ENCODE measurements at regions not wholly inside any gene's neighbourhood (a gene's known extent, or its start where the extent isn't known, plus 50 kb on each side); places are given as distances from the start of the nearest gene placed in this dataset.
A peak's percentile ranks its signal among the peaks of the same experiment; 100 is the strongest.

DNA sequence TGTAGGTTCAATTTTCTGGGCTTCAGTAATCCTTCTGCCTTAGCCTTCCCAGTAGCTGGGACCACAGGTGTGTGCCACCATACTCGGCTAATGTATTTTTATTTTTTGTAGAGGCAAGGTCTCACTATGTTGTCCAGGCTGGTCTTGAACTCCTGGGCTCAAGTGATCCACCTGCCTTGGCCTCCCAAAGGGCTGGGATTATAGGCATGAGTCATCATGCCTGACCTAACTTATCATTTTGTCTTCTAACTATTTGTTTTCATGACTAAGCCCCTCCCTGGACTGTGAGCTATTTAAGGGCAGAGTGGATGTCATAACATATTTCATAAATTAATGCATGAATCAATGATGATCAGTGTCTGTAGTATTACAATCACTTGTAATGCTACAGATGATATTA lies 56.1 kb upstream of the PIAS1 start:
- H3K79me2 ChIP-seq (ENCODE audit: control insufficient read depth, insufficient read depth, low read length), result no peaks in the 10 kb centered on the region
- H3K9ac ChIP-seq (ENCODE audit: insufficient read depth, low read length), result no peak overlapping the region
- no peak overlapping the region for H3K27ac ChIP-seq (ENCODE audit: insufficient read depth, low read length)
- no peak overlapping the region for H3K4me2 ChIP-seq (ENCODE audit: extremely low read depth, insufficient read depth, low read length)
- H3K36me3 ChIP-seq (ENCODE audit: control insufficient read depth, insufficient read depth, low read length), result no peaks in the 10 kb centered on the region
- peaks cover 5% of the 10 kb centered on the region for H3K4me1 ChIP-seq (ENCODE audit: control insufficient read depth, extremely low read depth, insufficient read depth, low read length)
- no peaks in the 10 kb centered on the region for H3K9me3 ChIP-seq (ENCODE audit: control insufficient read depth, insufficient read depth, low read depth, low read length)
- peak; percentile 33 to 42 for DNase-seq (ENCODE audit: low read depth in 2 of 2)
- H4K20me1 ChIP-seq (ENCODE audit: control insufficient read depth, extremely low read depth, insufficient read depth, low read length), result no peaks in the 10 kb centered on the region
- H3K4me3 ChIP-seq (replicated peaks in 1 of 4; ENCODE audit: control extremely low read depth in 1 of 4, insufficient read depth in 1 of 4, low read depth in 3 of 4, low read length in 4 of 4), result no peak overlapping the region
- H2AFZ ChIP-seq (ENCODE audit: low read length), result no peak overlapping the region
- no peaks in the 10 kb centered on the region for H3K27me3 ChIP-seq (ENCODE audit: control insufficient read depth, insufficient read depth, low read length)
- TF ChIP-seq EZH2 (IDR thresholded peaks at IDR 0.05; ENCODE audit: low read length, missing control alignments) (no peak), CTCF (conservative IDR thresholded peaks at IDR 0.05 in 1 of 2, IDR thresholded peaks at IDR 0.05 in 1 of 2; ENCODE audit: low read depth in 1 of 2, low read length in 2 of 2) (no peak)

- H2AFZ ChIP-seq (ENCODE audit: low read length), result no peak overlapping the region
- no peaks in the 10 kb centered on the region for H3K79me2 ChIP-seq (ENCODE audit: control insufficient read depth, insufficient read depth, low read length)
- no peak overlapping the region for H3K27ac ChIP-seq (ENCODE audit: insufficient read depth, low read length)
- no peak overlapping the region for H3K4me3 ChIP-seq (replicated peaks in 1 of 4; ENCODE audit: control extremely low read depth in 1 of 4, insufficient read depth in 1 of 4, low read depth in 3 of 4, low read length in 4 of 4)
- TF ChIP-seq CTCF (conservative IDR thresholded peaks at IDR 0.05 in 1 of 2, IDR thresholded peaks at IDR 0.05 in 1 of 2; ENCODE audit: low read depth in 1 of 2, low read length in 2 of 2), result no peak
- TF ChIP-seq EZH2 (IDR thresholded peaks at IDR 0.05; ENCODE audit: low read length, missing control alignments), result no peak
- DNase-seq (ENCODE audit: low read depth in 2 of 2), result peak; percentile 37 to 57
- no peaks in the 10 kb centered on the region for H4K20me1 ChIP-seq (ENCODE audit: control insufficient read depth, extremely low read depth, insufficient read depth, low read length)
- H3K9ac ChIP-seq (ENCODE audit: insufficient read depth, low read length), result no peak overlapping the region
- H3K4me1 ChIP-seq (ENCODE audit: control insufficient read depth, extremely low read depth, insufficient read depth, low read length), result peaks cover 5% of the 10 kb centered on the region
- no peaks in the 10 kb centered on the region for H3K36me3 ChIP-seq (ENCODE audit: control insufficient read depth, insufficient read depth, low read length)
- H3K4me2 ChIP-seq (ENCODE audit: extremely low read depth, insufficient read depth, low read length), result peak overlapping the region; percentile 32
- no peaks in the 10 kb centered on the region for H3K9me3 ChIP-seq (ENCODE audit: control insufficient read depth, insufficient read depth, low read depth, low read length)
- no peaks in the 10 kb centered on the region for H3K27me3 ChIP-seq (ENCODE audit: control insufficient read depth, insufficient read depth, low read length)
Measured at GRCh38 chr15:67998599-67999133, 55.4 kb upstream of the PIAS1 start.

DNA sequence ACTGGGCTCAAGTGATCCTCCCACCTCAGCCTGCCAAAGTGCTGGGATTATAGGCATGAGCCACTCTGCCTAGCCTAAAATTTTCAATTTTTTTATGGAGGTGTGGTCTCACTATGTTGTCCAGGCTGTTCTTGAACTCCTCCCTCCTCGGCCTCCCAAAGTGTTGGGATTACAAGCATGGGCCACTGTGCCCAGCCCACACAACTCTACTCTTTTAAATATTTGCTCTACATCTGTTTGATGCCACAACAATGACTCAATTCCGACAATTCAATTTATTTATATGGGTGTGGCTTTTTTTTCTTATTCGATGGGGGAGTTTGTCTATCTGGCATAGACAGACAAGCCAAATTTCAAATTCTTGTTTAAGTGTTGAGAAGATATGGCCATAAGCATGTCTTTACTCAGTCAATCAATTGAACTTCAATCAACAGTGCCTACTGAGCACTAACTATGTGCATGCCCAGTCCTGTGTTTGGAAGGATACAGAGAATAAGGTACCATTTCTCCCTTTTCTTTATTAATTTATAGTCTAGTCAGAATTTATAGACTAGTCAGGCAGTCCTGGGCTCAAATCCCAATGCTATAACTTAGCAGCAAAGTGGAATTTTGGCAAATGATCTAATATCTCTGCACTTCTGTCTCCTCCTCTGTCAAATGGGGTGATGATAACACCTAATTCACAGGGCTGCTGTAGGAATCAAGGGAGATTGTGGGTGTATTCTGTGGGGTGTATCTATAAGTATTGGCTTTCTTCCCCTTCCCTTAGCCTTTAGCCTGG lies 54.6 kb upstream of the PIAS1 start:
- Histone ChIP-seq H2AFZ (ENCODE audit: low read length) (no peak overlapping the region), H3K9me3 (ENCODE audit: control insufficient read depth, insufficient read depth, low read depth, low read length) (no peaks in the 10 kb centered on the region), H3K27ac (ENCODE audit: insufficient read depth, low read length) (no peak overlapping the region), H3K4me3 (replicated peaks in 1 of 4; ENCODE audit: control extremely low read depth in 1 of 4, insufficient read depth in 1 of 4, low read depth in 3 of 4, low read length in 4 of 4) (no peak overlapping the region), H3K4me1 (ENCODE audit: control insufficient read depth, extremely low read depth, insufficient read depth, low read length) (peaks cover 5% of the 10 kb centered on the region), H3K27me3 (ENCODE audit: control insufficient read depth, insufficient read depth, low read length) (no peaks in the 10 kb centered on the region), H3K4me2 (ENCODE audit: extremely low read depth, insufficient read depth, low read length) (no peak overlapping the region), H4K20me1 (ENCODE audit: control insufficient read depth, extremely low read depth, insufficient read depth, low read length) (no peaks in the 10 kb centered on the region), H3K36me3 (ENCODE audit: control insufficient read depth, insufficient read depth, low read length) (no peaks in the 10 kb centered on the region), H3K79me2 (ENCODE audit: control insufficient read depth, insufficient read depth, low read length) (no peaks in the 10 kb centered on the region), H3K9ac (ENCODE audit: insufficient read depth, low read length) (no peak overlapping the region)
- no peak for DNase-seq (ENCODE audit: low read depth in 2 of 2)
- TF ChIP-seq EZH2 (IDR thresholded peaks at IDR 0.05; ENCODE audit: low read length, missing control alignments) (no peak), CTCF (conservative IDR thresholded peaks at IDR 0.05 in 1 of 2, IDR thresholded peaks at IDR 0.05 in 1 of 2; ENCODE audit: low read depth in 1 of 2, low read length in 2 of 2) (no peak)

Measured in fibroblast of lung (primary cell).